ENCODE measurements at regions not wholly inside any gene's neighbourhood (a gene's known extent, or its start where the extent isn't known, plus 50 kb on each side); places are given as distances from the start of the nearest gene placed in this dataset.

DNA sequence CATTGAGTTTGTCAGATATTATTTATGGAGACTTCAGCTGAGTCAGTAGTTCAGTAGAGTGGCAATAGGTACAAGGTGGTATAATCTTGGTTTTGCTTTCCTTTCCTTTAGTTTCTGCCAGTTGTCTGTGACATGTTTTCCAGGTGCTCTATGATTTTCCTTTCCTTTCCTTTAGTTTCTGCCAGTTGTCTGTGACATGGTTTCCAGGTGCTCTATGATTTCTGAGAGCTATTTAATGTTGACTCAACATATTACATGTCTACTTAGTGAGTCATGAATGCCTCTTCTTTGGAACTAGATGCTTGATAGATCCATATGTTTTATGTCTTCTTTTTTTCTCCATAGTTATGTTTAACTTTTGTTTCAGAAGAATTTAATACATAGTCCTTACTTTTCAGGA is 186.4 kb upstream of the DEFB112 start:
- FAIRE-seq: peak; percentile 99

DNA sequence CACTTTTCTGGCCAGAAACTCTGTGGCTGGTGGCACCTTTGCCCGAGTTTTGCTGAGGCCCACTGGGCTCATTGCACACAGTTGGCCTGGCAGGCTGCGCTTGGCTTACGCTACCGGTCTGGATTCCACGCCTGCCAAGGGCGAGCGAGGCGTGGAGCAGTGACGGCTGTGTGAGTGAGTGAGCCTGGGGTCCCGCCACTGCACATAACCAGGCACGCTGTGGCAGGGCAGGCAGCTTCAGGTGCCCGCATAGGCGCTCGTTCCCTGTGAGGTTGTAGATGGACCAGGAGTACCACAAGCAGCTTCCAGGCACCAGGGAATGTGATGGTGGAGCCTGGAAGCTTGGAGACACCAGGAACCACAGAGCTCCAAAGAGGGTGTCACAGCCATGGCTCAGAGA is 190.1 kb upstream of the DEFB112 start:
- FAIRE-seq: no peak

DNA sequence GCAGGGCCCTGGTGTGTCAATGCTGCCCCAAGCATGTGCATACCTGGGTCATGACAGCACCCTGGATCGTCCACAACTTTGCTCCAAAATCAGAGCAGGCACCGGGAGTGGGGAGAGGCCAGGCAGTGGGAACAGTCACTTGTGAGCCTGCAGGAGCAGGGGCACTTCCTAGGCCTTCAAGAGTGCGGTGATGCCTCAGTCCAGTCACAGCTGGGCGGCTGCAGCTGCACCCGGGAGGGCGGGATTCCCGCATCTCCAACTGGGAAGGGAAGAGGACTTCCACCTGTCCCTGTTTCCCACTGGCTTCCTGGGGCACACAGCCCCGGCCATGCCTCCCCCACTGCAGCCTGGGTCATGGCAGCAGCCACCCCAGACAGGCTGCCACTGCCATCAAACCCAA is 191.3 kb upstream of the DEFB112 start:
- no peak for FAIRE-seq

DNA sequence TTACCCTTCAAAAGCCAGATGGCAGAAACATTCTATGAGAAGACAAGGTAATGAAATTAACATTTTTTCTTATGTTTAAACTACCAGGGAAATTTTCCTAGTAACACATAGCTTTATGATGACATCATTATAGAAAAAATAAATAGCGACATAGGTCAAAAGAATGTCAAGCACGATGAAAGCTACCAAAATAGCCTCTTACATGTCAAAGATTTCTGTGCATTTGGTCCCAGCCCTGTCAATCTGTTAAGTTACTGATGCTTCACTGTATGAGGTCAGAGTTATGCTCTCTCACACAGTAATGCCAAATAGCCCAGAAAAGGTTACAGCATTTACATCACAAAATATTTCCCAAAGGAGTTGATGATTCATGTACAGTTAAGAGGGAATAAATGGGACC is 199.8 kb upstream of the DEFB112 start:
- FAIRE-seq: no peak

DNA sequence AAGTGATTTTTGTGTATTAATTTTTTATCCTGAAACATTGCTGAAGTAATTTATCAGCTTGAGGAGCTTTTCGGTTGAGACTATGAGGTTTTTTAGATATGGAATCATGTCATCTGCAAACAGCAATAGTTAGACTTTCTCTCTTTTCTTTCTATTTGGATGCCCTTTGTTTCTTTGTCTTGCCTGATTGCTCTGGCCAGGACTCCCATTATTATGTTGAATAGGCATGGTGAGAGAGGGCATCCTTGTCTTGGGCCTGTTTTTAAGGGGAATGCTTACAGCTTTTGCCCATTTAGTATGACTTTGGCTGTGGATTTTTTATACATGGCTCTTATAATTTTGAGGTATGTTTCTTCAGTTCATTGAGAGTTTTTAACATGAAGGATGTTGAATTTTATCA is 207.6 kb upstream of the DEFB112 start:
- FAIRE-seq: no peak

DNA sequence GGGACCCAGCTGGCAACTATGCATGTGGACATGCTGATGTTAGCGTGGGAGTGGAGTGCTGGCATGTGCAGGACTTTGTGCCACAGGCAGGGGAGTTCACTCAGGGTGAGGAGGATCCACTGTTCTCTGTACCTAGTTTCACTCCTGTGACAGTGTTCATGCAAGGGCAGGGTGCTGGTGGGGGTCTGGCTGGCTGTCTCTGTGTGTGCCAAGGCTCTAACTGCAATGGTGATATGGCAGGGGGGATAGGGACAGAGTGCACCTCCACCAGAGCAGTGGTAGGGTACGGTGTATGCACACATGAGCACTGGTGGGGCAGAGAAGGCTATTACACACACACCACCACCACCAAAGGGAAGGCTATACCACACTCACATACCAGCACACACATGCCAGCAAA is 210.2 kb upstream of the DEFB112 start:
- FAIRE-seq: no peak

DNA sequence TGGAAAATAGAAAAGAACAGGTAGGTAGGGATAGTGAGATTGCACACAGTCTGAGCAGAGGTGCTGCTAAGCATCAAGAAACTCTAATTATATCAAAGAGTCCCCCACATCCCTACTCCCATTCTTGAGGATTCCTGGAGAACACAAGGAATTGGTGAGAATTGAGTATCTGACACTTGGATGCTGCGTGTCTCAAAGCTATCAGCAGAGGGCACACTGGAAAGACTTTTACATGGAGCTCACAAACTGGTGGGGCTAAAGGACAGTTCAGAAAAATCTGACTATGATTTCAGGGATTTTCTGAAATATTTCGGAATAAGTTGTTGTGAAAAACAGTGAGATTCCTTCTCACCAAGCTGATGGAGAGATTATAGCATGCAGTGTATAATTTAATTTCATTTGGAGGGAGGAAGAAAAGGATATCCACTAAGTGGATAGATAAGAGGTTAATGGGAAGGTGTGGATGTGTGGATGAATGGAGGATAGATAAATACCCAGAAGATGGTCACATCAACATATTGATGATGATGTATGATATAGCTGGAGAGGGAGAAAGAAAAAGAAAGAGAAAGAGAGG is 215.4 kb upstream of the DEFB112 start:
- FAIRE-seq: no peak

DNA sequence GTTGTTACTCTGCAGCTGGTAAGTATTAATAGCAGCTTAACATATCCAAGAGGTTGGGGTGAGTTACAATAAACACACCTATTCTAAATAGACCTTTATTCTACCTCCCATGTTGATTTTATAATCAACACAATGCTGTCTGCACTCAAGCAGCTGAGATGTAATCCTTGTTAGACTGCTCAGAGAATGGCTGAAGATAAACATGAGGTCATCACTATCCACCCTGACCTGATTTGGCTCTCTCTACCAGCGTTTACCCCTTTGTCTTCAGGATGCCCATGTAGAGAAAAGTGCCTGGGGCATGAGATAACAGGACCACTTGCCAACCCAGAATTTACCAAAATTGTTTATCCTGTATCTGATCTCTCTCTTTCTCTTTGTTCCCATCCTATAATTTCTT is 220.7 kb upstream of the DEFB112 start:
- FAIRE-seq: no peak

DNA sequence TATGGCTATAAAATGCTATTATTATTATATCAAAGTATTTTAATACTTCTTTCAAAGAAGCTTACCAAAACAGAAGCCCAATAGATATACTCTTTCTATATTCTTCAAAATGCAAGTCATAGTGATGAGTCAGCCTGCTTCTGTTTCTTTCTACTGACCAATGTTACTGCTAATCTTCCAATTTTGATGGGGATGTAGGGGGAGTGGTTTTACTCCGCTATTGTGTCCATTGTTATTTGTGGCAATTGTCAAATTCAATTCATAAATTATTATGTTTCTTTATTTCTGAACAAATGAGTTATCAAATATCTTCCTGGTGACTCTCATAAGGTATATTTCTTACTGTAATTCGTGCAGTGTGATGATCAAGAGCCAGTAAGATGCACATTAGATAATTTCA is 221.5 kb upstream of the DEFB112 start:
- no peak for FAIRE-seq

DNA sequence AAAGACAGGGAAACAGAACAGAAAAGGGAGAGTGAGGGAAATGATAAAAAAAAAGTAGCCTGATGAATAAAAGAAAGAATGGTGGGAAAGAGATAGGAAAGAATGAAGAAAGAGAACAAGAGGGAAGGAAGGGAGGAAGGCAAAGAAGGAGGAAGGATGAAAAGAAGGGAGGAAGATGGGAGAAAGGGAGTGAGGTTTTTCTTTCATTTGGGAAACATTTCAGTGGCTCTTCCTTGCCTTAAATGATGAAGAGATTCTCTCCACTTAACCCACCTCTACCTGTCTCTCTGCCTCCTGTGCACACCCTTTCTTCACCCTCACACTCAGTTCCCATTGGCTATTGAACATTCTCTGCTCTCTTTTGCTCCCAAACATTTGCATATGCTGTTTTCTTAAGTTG is 222.1 kb upstream of the DEFB112 start:
- no peak for FAIRE-seq

DNA sequence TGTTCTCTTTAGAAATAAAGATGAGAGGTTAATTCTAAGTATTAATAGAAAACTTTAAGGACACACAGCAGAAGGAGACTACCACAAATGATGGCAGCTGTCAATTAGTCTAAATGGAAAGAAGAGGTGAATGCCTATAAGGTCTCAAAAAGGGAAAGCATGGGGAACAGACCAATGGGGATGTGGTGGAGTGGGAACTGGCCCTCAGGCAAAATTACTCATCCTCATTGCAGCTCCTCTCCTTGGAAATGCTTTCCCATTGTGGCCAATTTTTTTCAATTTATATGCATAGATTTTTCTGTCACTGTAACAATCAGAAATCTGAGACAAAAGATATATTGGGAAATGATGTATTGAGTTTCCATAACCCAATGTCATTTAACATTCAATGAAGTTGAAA is 222.9 kb upstream of the DEFB112 start:
- FAIRE-seq: no peak

DNA sequence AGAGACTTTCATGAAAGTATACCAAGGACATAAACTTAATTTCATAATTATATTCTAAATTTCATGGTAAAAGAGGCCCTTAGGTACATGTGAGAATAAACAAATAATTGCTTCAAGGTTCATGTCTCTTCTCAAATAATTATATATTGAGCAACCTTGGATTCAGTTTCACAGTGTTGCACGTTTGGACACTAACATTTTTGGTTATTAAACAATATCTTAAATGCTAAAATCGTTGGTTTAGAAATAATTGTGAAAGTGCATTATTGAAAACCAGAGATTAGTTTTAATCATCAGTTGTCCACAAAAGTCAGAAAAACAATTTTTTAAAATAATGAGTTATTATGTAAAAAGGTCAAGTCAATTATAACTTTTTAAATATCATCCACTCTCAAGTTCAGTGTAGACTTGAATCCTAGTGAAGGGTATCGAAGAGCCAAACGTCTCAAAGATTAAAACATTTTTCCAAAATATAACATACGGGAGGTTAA is 227.1 kb upstream of the DEFB112 start:
- FAIRE-seq: no peak

DNA sequence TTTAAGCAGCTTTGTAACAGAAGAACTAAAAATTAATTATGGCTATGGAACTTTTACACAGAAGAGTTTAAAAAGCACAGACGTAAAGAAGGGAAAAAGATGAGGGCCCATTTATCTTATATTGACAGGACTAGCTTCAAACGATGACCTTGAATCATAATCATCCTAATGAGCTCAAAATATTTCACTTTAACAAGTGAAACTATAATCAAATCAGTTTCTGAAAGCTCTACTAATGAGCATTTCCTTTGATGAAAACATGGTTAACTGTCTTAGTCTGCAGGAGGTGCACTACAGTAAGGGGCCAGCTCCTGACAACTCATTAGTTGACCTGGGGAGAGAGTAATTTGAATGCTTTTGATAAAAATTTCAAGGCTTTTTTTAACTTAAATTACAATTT is 228.0 kb upstream of the DEFB112 start:
- FAIRE-seq: no peak

DNA sequence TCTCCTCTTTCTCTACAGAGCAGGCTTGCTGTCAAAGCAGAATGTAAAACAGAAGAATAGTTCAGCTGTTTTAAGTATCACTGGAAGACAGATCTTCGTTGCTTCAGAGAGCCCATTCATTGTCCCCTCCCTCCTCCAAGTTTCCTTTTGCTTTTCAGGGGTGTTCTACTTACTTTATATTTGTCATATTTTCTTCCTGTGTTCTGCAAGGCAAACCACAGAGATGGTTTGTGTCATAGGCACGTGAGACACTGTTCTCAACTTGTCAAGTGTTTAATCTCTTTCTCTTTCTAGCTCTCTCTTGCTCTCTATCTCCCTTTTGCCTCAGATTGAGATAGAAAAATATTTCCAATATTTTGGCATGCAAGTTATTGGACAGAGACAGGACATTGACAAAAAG is 228.9 kb upstream of the DEFB112 start:
- no peak for FAIRE-seq

DNA sequence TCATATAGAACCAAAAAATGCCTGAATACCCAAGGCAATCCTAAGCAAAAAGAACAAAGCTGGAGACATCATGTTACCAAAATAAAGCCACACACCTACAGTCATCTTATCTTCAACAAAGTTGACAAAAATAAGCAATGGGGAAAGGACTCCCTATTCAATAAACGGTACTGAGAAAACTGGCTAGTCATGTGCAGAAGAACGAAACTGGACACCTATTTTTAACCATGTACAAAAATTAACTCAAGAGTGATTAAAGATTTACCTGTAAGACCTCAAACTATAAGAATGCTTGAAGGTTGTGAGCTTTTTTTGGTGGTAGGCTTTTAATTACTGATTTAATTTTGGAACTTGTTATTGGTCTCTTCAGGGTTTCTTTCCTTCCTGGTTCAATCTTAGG is 236.0 kb upstream of the DEFB112 start:
- FAIRE-seq: no peak

DNA sequence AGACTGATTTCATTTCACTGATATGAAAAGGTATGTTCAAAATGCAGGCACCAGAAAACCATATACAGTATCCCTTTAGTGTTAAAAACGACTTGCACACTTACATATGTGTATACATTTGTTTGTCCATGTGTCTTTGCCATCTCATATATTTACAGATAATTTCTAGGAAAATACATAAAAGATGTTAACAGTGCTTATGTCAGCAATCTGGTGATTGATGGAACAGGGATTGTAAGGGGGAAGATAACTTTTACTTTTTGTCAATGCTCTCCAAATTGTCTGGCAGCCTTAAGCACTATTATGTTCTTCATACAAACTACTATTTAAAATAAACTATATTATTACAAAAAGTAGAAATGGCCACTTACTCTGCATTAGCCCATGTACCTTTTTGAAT is 238.5 kb upstream of the DEFB112 start:
- no peak for FAIRE-seq

DNA sequence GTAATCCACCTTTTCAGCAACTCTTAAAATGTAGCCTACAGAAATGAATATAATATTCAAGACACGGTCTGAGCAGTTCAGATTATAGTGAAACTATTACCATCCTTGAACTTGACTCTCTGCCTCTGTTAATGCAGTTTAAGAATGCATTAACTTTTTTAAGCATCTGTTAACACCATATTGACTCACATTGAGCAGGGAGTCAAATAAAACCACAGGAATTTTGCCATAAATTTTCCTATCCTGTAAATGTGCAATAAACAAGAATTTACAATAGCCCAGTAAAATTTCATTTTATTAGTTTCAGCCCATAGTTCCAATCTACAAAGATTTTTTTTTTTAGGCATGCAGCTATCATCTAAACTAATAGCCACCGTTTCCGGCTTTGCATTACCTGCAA is 239.2 kb upstream of the DEFB112 start:
- no peak for FAIRE-seq

DNA sequence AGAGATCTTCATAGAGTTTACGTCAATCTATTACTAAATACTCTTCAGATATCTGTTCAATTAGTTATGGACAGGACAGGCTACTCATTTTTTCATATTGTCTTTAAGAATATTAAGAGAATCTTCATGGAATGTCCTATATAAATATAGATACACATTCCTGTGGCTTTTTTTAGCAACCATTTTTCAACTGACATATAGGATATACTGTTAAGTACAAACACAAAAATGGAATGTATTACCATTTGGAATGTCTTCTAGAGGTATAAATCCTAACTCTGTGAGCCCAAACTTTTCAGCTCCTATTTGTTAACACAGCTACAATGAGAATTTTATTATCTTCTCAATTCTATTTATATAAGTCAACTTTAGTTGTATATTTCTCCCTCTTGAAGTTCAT is 239.6 kb upstream of the DEFB112 start:
- no peak for FAIRE-seq

DNA sequence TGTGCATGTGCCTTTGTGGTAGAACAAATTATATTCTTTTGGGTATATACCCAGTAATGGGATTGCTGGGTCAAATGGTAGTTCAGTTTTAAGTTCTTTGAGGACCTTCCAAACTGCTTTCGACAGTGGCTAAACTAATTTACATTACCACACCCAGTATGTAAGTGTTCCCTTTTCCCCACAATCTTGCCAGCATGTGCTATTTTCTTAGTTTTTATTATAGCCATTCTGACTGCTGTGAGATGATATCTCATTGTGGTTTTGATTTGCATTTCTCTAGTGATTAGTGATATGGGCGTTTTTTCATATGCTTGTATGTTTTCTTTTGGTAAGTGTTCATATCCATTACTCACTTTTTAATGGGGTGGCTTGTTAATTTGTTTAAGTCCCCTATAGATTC is 251.6 kb upstream of the DEFB112 start:
- FAIRE-seq: no peak

DNA sequence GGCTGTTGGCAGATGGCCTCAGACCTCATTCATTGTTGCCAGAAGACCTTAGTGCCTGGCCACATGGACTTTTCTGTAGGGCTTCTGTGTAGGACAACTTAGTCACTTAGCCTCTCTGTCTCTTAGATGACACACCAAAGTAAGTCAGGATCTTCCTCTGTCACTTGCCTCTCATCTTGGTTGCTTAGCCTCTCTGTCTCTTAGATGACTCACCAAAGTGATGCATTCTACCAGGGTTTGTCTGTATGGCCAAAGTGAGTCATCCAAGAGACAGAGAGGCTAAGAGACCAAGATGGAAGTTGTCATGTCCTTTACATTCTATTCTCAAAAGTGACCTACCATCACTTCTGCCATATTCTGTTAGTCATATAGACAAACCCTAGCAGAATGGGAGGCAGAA is 255.9 kb upstream of the DEFB112 start:
- no peak for FAIRE-seq

DNA sequence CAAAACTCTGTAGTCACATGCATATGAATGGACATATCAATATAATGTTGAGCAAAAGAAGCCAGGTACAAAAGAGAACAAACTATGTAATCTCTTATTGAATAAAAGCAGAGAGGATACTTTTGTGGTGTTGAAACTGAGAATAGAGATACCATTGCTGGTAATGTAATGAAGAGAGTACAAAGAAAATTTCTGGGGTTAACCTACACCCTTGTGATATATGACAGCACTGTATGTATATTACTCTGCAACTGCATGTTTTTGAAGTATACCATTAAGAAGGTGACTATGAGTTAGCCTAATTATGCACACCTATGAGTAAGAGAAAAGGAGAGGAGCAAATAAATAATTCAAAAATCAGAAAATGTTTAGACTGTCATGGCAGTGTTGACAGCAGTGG is 268.8 kb upstream of the DEFB112 start:
- FAIRE-seq: no peak

DNA sequence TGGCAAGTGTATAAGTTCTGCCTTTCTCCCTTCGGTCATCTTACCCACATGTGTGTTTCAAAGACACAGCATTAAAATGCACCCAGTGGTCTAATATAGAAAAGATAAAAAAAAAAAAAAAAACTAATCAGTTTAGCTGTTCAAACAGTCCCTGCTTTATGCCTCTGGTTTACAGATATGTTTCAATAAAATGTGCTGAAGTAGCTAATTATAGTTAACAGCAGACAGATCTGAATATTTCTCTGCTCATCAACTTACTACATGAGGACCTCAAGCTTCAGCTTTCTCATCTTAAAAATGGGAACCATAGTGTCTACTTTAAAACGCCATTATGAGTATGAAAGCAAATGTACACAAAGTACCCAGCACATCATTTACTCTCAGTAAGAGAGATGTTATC is 280.6 kb upstream of the DEFB112 start:
- no peak for FAIRE-seq

DNA sequence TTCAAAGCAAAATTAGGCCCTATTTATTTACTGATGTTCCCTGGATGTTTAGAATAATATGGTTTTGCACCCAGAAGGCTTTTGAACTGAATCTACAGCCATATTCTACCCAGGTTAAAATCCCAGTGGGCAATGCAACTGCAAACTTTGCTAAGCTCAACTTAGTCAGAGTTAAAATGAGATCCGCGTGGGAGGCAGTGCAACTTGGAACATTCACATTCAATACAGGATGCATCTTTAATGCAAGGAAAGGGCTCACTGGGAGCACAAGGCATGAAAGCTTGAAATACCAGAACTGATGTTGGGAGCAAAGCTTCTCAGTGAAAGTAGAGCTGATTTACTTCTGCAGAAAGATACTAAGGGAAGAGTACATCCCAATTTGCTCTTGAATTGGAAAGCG is 281.2 kb upstream of the DEFB112 start:
- FAIRE-seq: no peak

DNA sequence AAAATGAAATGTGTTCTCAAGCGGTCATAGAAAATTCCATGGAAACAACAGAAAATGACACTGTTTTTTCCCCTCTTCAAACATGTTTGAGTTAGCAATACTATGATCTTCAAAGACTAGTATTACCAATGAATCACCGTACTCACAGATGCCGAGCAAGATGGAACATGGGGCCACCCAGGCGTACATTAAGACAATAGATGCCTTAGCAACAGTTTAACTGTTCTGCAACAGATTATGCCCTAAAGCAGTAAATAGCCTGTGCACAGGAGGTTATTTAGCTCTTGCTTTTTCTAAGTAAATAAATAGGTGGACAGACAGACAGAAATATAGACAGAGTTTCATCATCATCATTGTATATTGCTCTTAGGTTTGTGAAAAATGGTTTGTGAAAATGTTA is 284.0 kb upstream of the DEFB112 start:
- no peak for FAIRE-seq

DNA sequence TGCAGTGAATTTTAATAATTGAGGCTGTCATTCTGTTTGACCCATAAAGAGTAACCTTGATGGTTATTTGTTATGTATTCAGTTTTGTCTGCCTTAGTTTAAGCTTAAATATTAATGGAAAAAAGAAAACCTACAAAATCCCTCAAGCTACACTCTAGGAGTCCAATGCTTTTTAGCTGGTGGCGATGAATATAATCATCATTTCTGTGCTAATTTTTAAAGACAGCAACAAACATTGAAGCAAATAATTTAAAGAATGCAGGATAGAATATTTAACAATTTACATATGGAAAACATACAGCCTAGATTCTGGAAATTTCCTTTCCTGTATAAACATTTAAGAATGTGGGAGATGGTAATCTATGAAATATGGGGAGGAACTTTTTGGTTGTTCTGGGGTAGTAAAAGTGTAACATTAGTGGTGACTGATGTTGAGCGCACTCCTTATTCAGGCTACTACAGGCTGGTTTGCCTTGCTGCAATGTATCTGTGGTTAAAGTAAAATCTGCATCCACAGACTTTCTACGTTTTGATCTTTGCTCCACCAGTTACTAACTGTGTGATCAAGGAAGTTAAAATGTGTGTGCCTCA is 287.9 kb upstream of the DEFB112 start:
- no peak for FAIRE-seq

DNA sequence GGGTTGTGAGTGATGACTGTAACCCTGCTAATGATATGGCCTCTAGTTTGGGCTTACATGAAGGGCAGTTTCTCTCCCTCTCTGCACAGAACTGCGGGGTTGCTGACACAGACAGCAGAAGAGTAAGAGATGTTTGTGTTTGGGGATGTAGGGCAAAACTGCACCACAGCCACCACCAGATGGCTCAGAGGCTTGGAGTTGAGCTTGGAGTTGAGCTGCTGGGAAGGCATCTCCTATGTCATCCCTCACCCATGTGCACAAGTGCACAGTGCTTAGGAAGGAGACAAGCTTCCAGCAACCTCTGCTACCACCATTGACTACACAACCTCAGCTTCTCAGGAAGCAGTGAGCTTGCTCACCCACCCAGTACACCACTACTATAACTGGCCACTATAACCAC is 303.9 kb upstream of the DEFB112 start:
- no peak for FAIRE-seq
